ENCODE measurements at regions not wholly inside any gene's neighbourhood (a gene's known extent, or its start where the extent isn't known, plus 50 kb on each side); places are given as distances from the start of the nearest gene placed in this dataset.

DNA sequence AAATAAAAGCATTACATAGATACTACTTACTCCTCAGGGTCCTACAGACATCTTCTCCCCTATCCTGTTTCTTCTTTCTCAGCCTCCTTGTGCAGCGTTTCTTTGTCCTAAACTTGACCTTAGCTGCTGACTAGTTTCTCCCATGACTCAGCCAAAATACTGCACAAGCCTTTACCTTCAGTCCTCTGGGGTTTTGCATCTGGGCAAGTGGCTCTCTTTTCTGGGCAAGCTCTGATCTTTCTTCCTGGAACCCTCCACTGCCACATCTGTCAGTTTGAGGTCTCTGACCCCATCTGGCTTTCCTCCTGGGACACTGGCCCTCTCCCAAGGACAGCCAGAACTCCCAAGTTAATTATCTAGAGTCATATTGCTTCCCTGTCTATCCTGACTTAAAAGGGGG lies 838.4 kb downstream of the DHX35 start:
- H3K4me3 ChIP-seq (ENCODE audit: insufficient read depth, low read length, poor library complexity, severe bottlenecking), result no peak overlapping the region
- no peaks in the 10 kb centered on the region for H3K27me3 ChIP-seq (ENCODE audit: low read length)
- H3K9ac ChIP-seq (ENCODE audit: low read length), result no peak overlapping the region
- no peak overlapping the region for H2AFZ ChIP-seq (ENCODE audit: low read depth, low read length, severe bottlenecking)
- TF ChIP-seq, protein P1, sequence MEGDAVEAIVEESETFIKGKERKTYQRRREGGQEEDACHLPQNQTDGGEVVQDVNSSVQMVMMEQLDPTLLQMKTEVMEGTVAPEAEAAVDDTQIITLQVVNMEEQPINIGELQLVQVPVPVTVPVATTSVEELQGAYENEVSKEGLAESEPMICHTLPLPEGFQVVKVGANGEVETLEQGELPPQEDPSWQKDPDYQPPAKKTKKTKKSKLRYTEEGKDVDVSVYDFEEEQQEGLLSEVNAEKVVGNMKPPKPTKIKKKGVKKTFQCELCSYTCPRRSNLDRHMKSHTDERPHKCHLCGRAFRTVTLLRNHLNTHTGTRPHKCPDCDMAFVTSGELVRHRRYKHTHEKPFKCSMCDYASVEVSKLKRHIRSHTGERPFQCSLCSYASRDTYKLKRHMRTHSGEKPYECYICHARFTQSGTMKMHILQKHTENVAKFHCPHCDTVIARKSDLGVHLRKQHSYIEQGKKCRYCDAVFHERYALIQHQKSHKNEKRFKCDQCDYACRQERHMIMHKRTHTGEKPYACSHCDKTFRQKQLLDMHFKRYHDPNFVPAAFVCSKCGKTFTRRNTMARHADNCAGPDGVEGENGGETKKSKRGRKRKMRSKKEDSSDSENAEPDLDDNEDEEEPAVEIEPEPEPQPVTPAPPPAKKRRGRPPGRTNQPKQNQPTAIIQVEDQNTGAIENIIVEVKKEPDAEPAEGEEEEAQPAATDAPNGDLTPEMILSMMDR (IDR thresholded peaks at IDR 0.05; ENCODE audit: insufficient read depth, low read length, poor library complexity, severe bottlenecking), result no peak
- no peak for TF ChIP-seq EZH2phosphoT487 (conservative IDR thresholded peaks at IDR 0.05; ENCODE audit: low read length)
- H3K27ac ChIP-seq (ENCODE audit: low read depth, low read length), result no peak overlapping the region
- no peaks in the 10 kb centered on the region for H3K36me3 ChIP-seq (ENCODE audit: low read length)
- H3K9me3 ChIP-seq (ENCODE audit: insufficient read depth, low read length), result no peaks in the 10 kb centered on the region
- H3K79me2 ChIP-seq (ENCODE audit: insufficient read depth, low read length), result no peaks in the 10 kb centered on the region
- no peaks in the 10 kb centered on the region for H3K9me2 ChIP-seq (replicated peaks; ENCODE audit: insufficient read depth, low read length)
- H4K20me1 ChIP-seq (ENCODE audit: low read depth, low read length), result no peaks in the 10 kb centered on the region
- no peaks in the 10 kb centered on the region for H3F3A ChIP-seq (ENCODE audit: insufficient read depth)
- no peak overlapping the region for H3K4me2 ChIP-seq (ENCODE audit: low read depth, low read length, poor library complexity, severe bottlenecking)

DNA sequence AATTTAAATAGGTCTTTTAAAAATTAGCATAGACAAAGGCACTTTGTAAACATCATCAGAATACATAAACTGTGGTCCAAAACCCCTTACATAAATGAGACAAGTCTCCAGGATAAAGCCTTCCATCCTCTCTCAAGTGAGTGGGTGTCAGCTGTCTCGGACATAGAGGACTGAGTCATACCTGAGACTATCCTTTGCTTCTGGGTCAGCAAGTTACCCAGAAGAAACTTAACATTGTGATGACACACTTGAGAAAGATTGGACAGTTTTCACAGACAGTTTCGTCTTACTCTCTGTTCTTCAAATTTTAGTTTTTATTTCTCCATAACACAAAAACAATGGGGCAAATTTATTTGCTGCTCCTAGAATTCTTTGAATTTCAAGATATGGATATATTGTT lies 838.0 kb downstream of the DHX35 start:
- Histone ChIP-seq H3K27ac (ENCODE audit: low read depth, low read length) (no peak overlapping the region), H3K4me2 (ENCODE audit: low read depth, low read length, poor library complexity, severe bottlenecking) (no peak overlapping the region), H3K9ac (ENCODE audit: low read length) (no peak overlapping the region), H3K9me2 (replicated peaks; ENCODE audit: insufficient read depth, low read length) (no peaks in the 10 kb centered on the region), H3K9me3 (ENCODE audit: insufficient read depth, low read length) (no peaks in the 10 kb centered on the region), H2AFZ (ENCODE audit: low read depth, low read length, severe bottlenecking) (no peak overlapping the region), H3K79me2 (ENCODE audit: insufficient read depth, low read length) (no peaks in the 10 kb centered on the region), H3K27me3 (ENCODE audit: low read length) (no peaks in the 10 kb centered on the region), H3K36me3 (ENCODE audit: low read length) (no peaks in the 10 kb centered on the region), H4K20me1 (ENCODE audit: low read depth, low read length) (no peaks in the 10 kb centered on the region), H3F3A (ENCODE audit: insufficient read depth) (no peaks in the 10 kb centered on the region), H3K4me3 (ENCODE audit: insufficient read depth, low read length, poor library complexity, severe bottlenecking) (no peak overlapping the region)
- no peak for TF ChIP-seq EZH2phosphoT487 (conservative IDR thresholded peaks at IDR 0.05; ENCODE audit: low read length)
- TF ChIP-seq, protein P1 (IDR thresholded peaks at IDR 0.05; ENCODE audit: insufficient read depth, low read length, poor library complexity, severe bottlenecking), result no peak

DNA sequence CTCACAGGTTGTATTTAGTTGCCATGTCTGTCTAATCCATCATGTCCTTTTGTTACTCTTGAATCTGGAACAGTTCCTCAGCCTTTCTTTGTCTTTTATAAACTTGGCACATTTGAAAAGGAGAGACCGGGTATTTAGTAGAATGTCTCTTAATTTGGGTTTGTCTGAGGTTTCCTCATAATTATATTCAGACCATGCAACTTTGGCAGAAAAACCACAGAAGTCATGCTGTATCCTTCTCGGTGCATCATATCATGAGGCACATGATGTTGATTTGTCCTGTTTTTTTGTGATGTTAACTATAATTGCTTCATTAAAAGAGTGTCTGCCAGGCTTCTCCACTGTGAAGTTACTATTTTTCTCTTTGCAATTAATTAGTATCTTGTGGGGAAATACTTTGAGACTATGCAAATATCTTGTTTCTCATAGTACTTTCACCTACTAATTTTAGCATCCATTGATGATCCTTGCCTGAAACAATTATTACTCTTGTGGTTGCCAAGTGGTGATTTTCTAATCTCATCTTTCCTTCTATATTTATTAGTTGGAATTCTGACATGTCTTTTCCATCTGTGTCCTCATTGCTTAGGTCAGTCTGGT lies 837.3 kb downstream of the DHX35 start:
- Histone ChIP-seq H3K4me2 (ENCODE audit: low read depth, low read length, poor library complexity, severe bottlenecking) (no peak overlapping the region), H3K79me2 (ENCODE audit: insufficient read depth, low read length) (no peaks in the 10 kb centered on the region), H3K27ac (ENCODE audit: low read depth, low read length) (no peak overlapping the region), H3K4me3 (ENCODE audit: insufficient read depth, low read length, poor library complexity, severe bottlenecking) (no peak overlapping the region), H3K27me3 (ENCODE audit: low read length) (no peaks in the 10 kb centered on the region), H3K9ac (ENCODE audit: low read length) (no peak overlapping the region), H3K9me2 (replicated peaks; ENCODE audit: insufficient read depth, low read length) (no peaks in the 10 kb centered on the region), H3F3A (ENCODE audit: insufficient read depth) (no peaks in the 10 kb centered on the region), H3K36me3 (ENCODE audit: low read length) (no peaks in the 10 kb centered on the region), H3K9me3 (ENCODE audit: insufficient read depth, low read length) (no peaks in the 10 kb centered on the region), H2AFZ (ENCODE audit: low read depth, low read length, severe bottlenecking) (no peak overlapping the region), H4K20me1 (ENCODE audit: low read depth, low read length) (no peaks in the 10 kb centered on the region)
- TF ChIP-seq, protein P1 (IDR thresholded peaks at IDR 0.05; ENCODE audit: insufficient read depth, low read length, poor library complexity, severe bottlenecking), result no peak
- TF ChIP-seq EZH2phosphoT487 (conservative IDR thresholded peaks at IDR 0.05; ENCODE audit: low read length), result no peak

All from SU-DHL-6 (cell line).